ENCODE measurements at regions not wholly inside any gene's neighbourhood (a gene's known extent, or its start where the extent isn't known, plus 50 kb on each side); places are given as distances from the start of the nearest gene placed in this dataset.
A peak's percentile ranks its signal among the peaks of the same experiment; 100 is the strongest.

DNA sequence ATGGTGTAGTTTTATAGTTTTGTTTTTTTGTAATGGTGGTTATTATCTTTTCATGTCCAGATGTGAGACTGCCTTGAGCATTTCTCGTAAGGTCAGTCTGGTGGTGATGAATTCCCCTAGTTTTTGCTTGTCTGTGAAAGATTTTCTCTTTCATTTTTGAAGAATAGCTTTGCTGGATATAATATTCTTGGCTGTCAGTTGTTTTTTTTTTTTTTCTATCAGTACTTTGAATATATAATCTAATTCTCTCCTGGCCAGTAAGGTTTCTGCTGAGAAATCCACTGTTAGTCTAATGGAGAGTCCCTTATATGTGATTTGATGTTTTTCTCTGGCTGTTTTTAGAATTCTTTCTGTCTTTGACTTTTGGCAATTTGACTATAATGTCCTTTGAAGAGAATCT, 106.9 kb downstream of the CARTPT start:
- DNase-seq (ENCODE audit: insufficient read length) (no peak), FAIRE-seq (no peak)
- TF ChIP-seq TAF1 (IDR thresholded peaks at IDR 0.05; ENCODE audit: borderline replicate concordance, low read depth, low read length) (no peak), POLR2A (IDR thresholded peaks at IDR 0.05; ENCODE audit: low read depth, low read length) (no peak), POLR2AphosphoS5 (IDR thresholded peaks at IDR 0.05; ENCODE audit: low read depth, low read length) (no peak)

DNA sequence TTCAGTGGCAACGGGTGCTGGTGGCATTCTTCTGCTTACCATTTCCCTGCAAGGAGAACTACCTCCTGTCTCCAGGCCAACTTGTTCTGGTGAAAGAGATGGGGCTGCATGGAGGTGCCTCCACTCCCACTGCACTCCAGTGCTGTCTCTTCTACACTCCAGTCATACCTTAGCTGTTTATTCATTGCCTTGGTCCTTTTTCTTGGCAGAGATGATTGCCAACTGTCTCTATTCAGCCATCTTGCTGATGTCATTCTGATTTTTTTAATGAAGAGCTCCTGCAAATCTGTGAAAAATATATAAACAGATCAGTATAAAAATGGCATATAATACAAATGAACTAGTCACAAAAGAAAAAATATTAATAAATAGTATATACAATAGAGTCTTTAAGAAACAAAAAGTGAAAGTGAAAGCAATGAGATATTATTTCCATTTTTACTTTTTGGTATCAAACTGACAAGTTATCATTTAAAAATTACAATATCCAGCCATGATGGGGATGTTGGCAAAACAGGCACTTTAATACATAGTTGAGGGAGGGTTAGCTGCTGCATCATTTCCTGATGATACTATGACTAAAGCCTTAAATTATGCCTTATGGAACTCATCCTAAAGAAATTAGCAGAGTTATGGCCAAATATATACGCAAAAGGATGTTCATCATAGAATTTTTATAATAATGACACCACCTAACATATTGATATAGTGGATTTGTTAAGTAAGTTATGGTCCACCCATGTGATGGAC, 109.4 kb downstream of the CARTPT start:
- TF ChIP-seq POLR2A (IDR thresholded peaks at IDR 0.05; ENCODE audit: low read depth, low read length) (no peak), TAF1 (IDR thresholded peaks at IDR 0.05; ENCODE audit: borderline replicate concordance, low read depth, low read length) (no peak), POLR2AphosphoS5 (IDR thresholded peaks at IDR 0.05; ENCODE audit: low read depth, low read length) (no peak)
- FAIRE-seq = no peak

DNA sequence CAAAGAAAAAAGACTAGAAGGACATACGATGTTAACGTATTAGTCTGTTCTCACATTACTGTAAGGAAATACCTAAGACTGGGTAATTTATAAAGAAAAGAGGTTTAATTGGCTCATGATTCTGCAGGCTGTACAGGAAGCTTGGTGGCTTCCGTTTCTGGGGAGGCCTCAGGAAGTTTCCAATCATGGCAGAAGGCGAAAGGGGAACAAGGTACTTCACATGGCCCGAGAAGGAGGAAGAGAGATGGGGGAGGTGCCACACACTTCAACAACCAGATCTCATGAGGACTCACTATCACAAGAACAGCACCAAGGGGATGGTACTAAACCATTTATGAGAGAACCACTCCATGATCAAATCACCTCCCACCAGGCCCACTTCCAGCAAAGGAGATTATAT, 110.1 kb downstream of the CARTPT start:
- TF ChIP-seq POLR2A (IDR thresholded peaks at IDR 0.05; ENCODE audit: low read depth, low read length) (no peak), TAF1 (IDR thresholded peaks at IDR 0.05; ENCODE audit: borderline replicate concordance, low read depth, low read length) (no peak), POLR2AphosphoS5 (IDR thresholded peaks at IDR 0.05; ENCODE audit: low read depth, low read length) (no peak)
- FAIRE-seq = peak; percentile 44
- no peak for DNase-seq (ENCODE audit: insufficient read length)

More for the DNA sequence above, 109.4 kb downstream of the CARTPT start:
- no peak for DNase-seq (ENCODE audit: insufficient read length)

DNA sequence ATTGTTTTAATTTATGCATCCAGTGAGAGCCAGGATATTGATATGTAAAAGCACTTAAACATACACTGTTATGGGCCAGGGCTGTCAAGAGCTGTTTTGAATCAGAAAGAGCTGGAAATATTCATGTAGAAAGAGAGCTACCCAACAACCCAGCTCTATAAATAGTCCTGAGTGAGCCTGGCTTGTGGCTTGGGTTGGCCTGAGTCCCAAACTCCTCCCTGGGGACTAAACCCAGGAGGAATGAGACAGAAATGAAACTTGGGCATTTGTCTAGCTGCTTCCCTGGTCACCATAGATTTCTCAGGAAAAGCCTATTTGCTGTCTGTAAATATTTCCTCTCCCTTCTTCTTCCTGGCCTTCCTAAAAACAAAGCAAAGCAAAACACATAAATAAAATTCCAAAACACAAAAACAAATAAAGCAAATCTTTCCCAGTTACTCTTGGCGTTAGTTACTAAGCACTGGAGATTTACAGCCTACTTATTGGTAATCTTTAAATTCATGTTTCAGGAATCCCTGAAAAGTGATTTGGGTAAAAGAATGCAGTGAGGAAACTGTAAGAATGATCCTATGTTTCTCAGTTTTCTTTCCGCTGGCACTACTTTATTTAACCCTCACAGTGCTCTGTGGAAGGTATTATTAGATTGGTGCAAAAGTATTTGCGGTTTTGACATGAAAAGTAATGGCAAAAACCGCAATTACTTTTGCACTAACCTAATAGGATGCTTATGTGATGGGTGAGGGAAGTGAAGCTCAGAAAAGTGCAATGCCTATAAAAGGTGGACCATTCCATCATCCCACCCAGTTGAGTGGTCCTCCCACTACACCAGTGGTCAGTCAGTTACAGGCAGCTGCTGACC, 111.8 kb downstream of the CARTPT start:
- TF ChIP-seq TAF1 (IDR thresholded peaks at IDR 0.05; ENCODE audit: borderline replicate concordance, low read depth, low read length) (no peak), POLR2A (IDR thresholded peaks at IDR 0.05; ENCODE audit: low read depth, low read length) (no peak), POLR2AphosphoS5 (IDR thresholded peaks at IDR 0.05; ENCODE audit: low read depth, low read length) (no peak)
- DNase-seq (ENCODE audit: insufficient read length) (no peak), FAIRE-seq (no peak)

DNA sequence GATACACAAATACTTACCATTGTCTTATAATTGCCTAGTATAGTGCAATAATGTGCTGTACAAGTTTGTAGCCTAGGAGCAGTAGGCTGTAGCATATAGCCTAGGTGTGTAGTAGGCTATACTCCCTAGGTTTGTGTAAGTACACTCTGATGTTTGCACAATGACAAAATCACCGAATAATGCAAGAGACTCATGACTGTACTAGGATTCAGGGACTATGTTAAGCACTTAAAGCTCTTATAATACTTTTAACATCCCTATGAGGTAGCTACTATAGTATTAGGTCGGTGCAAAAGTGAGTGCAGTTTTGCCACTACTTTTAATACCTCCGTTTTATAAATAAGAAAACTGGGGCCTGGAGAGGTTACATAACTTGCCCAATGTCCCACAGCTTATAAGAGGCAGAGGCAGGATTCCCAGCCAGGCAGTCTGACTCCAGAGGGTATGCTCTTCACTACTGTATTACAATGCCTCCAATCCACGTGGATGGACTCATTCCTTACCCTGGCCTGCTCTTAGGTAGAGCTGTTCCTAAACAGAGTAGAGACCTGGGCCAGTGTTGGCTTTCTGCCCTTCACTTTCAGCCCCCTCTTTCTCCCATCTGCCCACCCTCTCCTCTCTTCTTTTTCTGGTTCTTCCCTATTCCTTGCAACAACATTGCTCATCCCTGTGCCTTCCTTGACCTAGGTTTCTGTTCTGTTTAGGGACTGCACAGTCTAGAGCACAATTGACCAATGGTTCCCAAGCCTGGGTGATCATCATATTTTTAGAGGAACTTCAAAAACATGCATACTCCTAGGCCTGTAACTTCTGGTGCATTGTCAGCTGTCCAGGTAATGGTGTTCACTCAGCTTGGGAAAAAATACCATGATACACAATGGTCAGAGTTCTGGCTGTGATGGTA, 114.0 kb downstream of the CARTPT start:
- DNase-seq (ENCODE audit: insufficient read length) = no peak
- no peak for TF ChIP-seq POLR2A (IDR thresholded peaks at IDR 0.05; ENCODE audit: low read depth, low read length)
- TF ChIP-seq POLR2AphosphoS5 (IDR thresholded peaks at IDR 0.05; ENCODE audit: low read depth, low read length) = no peak
- no peak for TF ChIP-seq TAF1 (IDR thresholded peaks at IDR 0.05; ENCODE audit: borderline replicate concordance, low read depth, low read length)
- FAIRE-seq = no peak

DNA sequence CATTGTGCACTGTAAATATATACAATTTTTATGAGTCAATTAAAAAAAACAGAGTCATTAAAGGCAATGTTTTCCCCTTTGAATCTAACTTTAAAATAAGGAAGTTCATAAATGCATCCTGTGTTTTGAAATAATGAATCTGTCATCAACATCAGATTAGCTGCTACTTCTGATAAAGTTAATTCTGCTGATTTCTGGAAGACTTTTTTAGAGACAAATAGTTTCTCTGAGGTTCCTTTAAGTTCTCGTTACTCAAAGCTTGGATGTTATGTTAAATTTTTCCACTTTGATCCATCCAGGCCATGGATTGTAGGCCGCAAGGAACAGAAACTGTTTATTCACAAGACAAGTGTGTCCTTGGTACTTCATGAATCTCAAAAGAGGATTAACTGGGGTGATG, 115.5 kb downstream of the CARTPT start:
- no peak for TF ChIP-seq TAF1 (IDR thresholded peaks at IDR 0.05; ENCODE audit: borderline replicate concordance, low read depth, low read length)
- no peak for TF ChIP-seq POLR2AphosphoS5 (IDR thresholded peaks at IDR 0.05; ENCODE audit: low read depth, low read length)
- no peak for TF ChIP-seq POLR2A (IDR thresholded peaks at IDR 0.05; ENCODE audit: low read depth, low read length)
- FAIRE-seq (no peak), DNase-seq (ENCODE audit: insufficient read length) (no peak)

DNA sequence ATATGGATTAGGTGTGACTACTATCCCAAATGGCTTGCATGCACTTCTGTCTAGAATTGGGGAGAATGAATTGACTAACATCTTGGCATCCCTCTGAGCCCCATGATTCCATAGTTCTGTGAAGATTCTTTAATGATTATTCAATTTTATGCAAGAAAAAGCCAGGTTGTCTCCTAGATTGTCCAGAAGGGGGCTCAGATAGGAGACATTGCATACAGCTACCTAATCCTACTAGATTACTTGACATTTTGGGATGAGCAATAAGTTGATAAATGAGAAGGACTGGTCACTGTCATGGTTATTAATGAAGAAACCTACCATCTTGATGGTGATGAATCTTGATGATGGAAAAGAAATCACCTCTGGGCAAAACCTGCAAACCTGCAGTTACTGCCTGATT, 117.0 kb downstream of the CARTPT start:
- no peak for DNase-seq (ENCODE audit: insufficient read length)
- TF ChIP-seq POLR2AphosphoS5 (IDR thresholded peaks at IDR 0.05; ENCODE audit: low read depth, low read length) (no peak), POLR2A (IDR thresholded peaks at IDR 0.05; ENCODE audit: low read depth, low read length) (no peak), TAF1 (IDR thresholded peaks at IDR 0.05; ENCODE audit: borderline replicate concordance, low read depth, low read length) (no peak)
- no peak for FAIRE-seq

DNA sequence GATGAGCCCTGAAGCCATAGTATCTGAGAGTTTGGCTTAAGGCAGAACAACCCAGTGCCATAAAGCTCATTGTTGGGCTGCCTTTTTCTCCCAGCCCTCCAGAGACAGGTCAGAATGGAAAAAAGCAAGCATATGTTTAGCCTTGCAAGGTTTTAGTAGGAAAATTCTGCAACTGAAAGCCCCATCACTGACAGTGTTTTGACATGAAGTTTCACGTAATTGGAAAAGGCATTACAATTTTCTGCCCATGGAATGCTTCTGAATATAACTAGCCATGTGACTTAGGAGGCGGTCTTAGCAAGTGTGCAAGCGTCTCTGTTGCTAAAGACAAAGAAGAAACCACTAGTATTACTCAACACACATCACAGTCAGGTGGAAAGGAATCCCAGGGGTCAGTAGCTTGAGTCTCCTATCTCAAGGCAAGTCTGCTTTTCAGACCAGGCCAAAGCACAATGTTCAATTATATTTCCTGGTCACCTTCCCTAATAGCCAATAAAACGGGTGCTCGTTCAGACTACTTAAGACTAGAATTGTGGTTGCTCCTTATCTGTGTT, 117.6 kb downstream of the CARTPT start:
- TF ChIP-seq POLR2AphosphoS5 (IDR thresholded peaks at IDR 0.05; ENCODE audit: low read depth, low read length) = no peak
- TF ChIP-seq TAF1 (IDR thresholded peaks at IDR 0.05; ENCODE audit: borderline replicate concordance, low read depth, low read length) = no peak
- no peak for TF ChIP-seq POLR2A (IDR thresholded peaks at IDR 0.05; ENCODE audit: low read depth, low read length)
- DNase-seq (ENCODE audit: insufficient read length) (no peak), FAIRE-seq (no peak)

DNA sequence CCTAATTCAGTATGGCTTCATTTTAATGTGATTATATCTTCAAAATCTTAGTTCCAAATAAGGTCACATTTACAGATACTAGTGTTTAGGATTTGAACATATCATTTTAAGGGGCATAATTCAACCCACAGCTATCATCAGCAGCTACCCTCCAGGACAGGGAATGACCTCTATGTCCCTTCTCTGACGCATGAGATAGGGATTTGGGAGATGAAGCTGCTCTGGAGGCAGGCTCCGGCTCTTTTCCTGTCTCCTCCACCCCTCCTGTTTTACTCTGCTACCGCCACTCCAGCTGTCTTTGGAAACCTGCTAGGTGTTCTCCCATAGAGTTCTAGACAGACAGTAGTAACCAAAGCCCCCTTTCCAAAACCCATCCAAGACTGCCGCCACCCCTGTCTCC, 119.2 kb downstream of the CARTPT start:
- FAIRE-seq (no peak), DNase-seq (ENCODE audit: insufficient read length) (no peak)
- TF ChIP-seq TAF1 (IDR thresholded peaks at IDR 0.05; ENCODE audit: borderline replicate concordance, low read depth, low read length) (no peak), POLR2AphosphoS5 (IDR thresholded peaks at IDR 0.05; ENCODE audit: low read depth, low read length) (no peak), POLR2A (IDR thresholded peaks at IDR 0.05; ENCODE audit: low read depth, low read length) (no peak)

DNA sequence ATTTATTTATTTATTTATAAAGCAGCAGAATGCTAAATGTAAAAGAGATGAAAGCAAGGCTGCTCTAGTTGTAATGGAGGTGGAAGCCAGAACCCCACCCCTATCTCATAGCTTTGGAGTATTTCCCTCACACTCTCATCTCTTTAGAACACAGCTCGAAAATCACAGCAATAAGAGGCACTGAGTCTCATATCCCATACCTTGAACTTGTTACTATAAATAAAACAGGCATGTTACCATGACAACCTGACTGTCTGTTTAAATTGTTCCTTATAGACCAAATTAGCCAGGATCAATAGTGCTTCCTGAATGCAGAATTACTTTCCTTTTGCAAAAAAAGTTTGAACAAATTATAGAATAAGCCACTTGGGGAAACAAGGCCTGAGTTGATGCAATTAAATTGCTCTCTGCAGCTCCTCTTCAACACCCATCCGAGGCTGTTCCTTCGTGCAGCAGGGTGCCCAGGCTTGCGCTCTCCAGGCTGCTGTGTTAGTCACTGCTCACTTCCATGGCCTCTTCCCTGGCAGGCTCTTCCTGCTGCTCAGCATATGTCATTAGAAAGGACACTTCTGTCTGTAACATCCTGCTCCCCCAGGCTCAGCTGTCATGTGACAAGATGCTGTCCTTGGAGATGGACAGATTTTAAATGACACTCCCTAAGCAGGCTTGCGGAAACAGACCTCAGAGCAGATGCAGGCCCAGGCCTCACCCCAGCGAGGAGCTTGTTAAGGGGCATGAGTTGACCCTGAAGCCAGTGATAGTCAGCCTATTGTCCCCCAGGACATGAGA, 120.2 kb downstream of the CARTPT start:
- DNase-seq (ENCODE audit: insufficient read length) (no peak), FAIRE-seq (no peak)
- TF ChIP-seq TAF1 (IDR thresholded peaks at IDR 0.05; ENCODE audit: borderline replicate concordance, low read depth, low read length) = no peak
- TF ChIP-seq POLR2AphosphoS5 (IDR thresholded peaks at IDR 0.05; ENCODE audit: low read depth, low read length) = no peak
- no peak for TF ChIP-seq POLR2A (IDR thresholded peaks at IDR 0.05; ENCODE audit: low read depth, low read length)
